ENCODE measurements at regions not wholly inside any gene's neighbourhood (a gene's known extent, or its start where the extent isn't known, plus 50 kb on each side); places are given as distances from the start of the nearest gene placed in this dataset.
"Not testable (repeated sequence)": the region's sequence is repeated elsewhere in the genome, so short reads cannot be mapped to it uniquely, and the experiment has no call there.

DNA sequence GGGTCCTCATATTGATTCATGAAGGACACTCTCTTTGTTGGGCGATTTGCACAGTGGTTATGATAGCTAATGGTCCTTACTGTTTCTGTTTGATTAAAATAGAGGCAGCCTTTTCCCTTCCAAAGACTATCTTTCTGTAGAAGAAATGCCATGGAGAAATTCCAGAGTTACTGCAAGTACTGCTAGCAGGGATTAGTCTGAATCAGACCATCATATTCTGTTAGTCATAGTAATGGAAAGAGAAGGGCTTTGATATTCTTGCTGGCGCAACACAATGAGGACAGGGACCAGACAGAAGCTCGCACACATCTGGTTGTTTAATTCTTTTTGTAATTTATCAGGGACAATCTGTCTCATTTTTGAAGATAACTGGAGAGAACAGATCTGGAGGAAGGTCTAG, 304.5 kb upstream of the FZD8 start:
- DNase-seq: no peak

DNA sequence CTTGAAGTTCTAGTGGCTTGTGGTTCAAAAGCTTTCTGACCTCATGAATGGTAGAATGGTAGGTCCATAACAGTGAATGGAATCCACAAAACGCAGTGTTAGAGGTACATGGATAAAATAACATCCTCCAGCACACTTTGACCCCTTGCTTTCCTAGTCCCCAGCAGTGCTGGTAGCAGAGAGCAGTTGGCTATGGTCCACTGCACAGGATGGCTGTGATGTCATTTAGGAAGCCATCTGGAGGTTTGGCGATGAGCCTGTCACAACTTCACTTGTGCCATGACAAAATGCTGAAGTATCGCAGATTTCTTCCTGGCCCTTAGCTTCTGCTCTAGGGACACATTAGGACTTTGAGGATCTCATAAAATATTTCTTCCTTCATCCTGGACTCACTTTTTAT, 300.0 kb upstream of the FZD8 start:
- DNase-seq: no peak

DNA sequence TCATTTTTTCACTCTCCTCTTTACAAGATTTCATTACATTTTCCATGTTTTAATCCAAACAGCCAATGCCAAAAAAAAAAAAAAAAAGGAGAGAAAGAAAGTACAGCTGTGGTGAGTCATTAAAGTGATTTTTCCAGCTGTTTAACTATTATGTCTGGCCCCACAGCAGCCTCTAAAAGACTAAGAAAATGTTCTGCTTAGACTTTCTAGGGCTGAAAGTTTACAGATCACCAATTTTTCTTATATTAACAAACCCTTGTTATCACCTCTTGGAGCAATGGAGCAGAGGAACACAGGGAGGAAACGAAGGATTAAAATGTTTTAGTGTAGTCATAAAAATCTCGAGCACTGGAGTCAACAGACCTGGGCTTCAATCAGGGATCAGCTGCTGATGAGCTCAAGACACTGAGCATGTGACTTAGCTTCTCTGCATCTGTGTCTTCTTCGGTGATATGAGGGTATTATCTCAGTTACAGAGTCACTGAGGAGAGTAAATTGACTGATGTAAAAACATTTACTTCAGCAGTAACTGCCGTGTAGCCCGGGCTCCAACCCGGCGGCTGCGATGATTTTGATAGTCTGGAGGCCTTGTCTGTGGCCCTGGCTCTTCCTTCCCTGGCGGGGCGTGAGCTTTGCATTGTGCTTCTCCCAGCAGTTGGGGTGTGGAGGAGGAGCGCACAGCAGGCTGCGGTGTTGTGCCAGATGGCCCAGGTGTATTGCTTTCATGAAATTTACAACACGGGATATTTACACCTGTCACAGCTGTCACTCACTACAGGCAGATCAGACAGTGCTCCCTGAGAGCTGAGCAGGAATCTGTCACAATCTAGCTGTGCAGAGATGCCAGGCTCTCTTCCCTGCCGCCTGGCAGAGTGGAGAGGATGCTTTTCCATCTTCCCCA, 298.3 kb upstream of the FZD8 start:
- DNase-seq: no peak

DNA sequence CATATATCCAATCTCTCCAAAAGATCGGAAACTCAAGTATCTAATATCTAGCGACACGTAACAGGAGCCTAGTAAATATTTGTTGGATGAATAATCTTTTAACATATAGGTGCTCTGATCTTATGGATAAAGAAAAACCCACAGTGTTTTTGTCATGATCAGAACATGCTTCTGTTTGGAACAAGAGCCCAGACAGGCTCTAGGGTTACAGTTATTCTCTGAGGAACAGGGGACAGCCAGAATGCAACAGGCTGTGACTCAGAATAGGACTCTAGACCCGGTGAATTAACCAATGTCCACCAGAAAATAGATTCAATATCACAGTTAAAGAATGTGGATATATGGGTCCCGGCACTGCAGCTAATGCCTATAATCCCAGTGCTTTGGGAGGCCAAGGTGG, 296.1 kb upstream of the FZD8 start:
- no peak for DNase-seq

DNA sequence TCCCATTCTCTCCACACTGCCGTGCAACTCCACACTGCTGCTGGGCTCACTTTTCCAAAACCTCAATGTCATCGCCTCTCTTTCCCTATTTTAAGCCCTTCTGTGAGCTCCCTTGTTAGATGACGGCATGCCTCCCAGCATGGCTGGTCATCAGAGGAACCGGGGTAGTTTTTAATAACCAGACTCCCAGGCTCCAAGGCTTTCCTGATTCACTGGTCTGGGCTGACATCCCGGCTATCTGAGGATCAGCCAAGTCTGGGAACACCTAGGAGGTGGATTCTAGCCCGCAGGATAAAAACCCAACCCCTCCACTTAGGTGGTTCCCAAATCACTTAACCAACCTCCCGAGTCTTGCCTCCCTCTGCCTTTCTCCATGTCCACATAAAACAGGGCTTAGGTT, 295.4 kb upstream of the FZD8 start:
- no peak for DNase-seq

- DNase-seq: no peak
Observed at GRCh38 chr10:35934642-35934995, 292.5 kb upstream of the FZD8 start.

GRCh38 chr10:35933940-35934641, 292.0 kb upstream of the FZD8 start:
- no peak for DNase-seq

DNA sequence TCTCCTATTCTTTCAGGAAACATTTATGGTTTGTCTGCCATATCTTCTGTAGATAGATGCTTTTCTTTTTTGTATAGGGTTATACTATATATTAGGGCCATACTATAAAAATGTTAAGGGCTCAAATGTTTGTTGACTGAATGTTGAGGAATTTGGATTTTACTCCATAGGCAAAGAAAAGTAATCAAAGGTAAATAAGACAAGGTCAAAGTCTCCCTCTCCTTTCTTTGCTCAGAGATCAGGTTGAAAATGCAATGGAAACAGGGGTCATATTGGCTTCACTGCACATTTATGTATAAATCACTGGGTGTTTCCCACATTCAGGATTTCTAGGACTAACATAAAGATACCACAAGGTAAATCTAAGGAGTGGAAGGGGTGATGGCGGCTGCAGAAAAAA, 291.4 kb upstream of the FZD8 start:
- DNase-seq: no peak

GRCh38 chr10:35929962-35930361, 287.9 kb upstream of the FZD8 start:
- DNase-seq: not testable (repeated sequence)

GRCh38 chr10:35928748-35929147, 286.7 kb upstream of the FZD8 start:
- DNase-seq: no peak

GRCh38 chr10:35927990-35928488, 285.9 kb upstream of the FZD8 start:
- DNase-seq: no peak

- no peak for DNase-seq
Observed at GRCh38 chr10:35927341-35927740, 285.2 kb upstream of the FZD8 start.

- DNase-seq: no peak
Observed at GRCh38 chr10:35926846-35927245, 284.8 kb upstream of the FZD8 start.

DNA sequence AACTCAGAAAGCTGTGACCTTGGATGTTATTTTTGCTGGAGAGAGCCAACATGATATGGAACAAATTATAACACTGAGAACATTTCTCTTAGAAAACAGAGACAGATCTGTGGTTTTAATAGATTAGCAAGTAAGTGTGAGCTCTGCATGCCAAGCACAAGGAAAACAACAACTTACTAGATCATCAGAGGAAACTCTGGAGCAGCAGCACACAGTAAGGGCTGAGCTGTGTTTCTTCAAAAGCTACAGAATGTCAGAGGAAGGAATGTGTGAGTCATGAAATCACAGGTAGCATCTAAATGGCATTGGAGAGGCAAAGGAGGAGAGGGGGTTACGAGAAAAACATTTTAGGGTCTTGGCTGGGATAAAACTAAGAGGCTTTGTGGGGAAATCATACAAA, 283.4 kb upstream of the FZD8 start:
- DNase-seq: no peak

- no peak for DNase-seq
Observed at GRCh38 chr10:35924759-35925158, 282.7 kb upstream of the FZD8 start.

GRCh38 chr10:35922876-35923600, 280.9 kb upstream of the FZD8 start:
- no peak for DNase-seq

DNA sequence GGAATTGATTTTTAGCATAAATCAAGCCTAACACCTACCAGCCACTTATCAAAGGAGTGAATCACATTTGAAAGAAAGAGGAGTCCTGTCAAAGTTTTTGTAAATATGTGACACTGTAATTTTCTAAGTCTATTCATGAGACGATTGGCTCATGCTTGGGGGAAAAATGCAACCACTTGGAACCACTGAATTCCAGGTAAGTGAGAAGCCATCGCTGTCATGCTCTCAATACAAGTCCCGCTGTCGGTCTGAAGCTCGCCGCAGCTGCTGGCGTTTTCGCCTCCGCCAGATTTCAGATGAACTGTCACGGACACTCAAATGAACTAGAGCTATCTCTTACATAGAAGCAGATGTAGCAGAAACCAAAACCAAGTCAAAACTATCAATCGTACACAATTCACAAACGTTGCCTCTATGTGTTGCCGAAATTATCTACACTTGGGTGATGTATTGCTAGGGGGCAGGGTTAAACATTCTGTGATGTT, 279.8 kb upstream of the FZD8 start:
- no peak for DNase-seq

DNA sequence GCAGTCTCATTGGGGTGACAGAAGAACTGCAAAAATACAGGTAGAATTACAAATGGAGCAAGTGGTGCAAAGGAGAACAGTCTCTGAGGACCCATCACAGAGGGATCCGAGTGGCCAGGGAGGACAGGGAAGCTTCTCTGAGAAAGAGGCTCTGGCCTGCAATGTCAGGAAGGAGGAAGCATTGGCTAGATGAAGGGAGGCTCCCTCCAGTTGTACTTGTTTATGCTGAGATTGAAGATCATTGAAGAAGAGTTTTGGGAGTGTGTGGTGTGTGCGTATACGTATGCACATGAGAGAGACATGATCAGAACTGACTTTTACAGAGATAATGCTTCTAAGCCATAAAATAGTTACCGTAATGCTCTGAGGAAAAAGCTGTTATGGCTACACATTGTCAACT, 274.7 kb upstream of the FZD8 start:
- DNase-seq: no peak

DNA sequence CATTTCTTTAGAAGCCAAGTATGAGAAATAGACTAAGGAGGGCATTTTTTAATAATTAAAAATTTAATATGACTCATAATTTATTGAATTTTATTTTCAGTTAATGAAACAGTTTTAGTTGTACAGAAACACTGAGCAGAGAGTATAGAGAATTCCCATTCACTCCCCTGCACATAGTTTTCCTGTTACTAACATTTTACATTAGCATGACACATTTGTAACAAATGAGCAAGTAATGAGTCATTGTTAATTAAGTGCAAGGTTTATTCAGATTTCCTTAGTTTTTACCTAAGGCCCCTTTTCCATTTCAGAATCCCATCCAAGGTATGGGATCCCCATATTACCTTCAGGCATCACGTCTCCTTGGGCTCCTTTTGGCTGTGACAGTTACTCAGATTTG, 271.5 kb upstream of the FZD8 start:
- DNase-seq: no peak

GRCh38 chr10:35912615-35913569, 270.8 kb upstream of the FZD8 start:
- DNase-seq: no peak

GRCh38 chr10:35911954-35912353, 269.9 kb upstream of the FZD8 start:
- no peak for DNase-seq

- no peak for DNase-seq
Observed at GRCh38 chr10:35911233-35911632, 269.1 kb upstream of the FZD8 start.
